GM21360 (cell line): ENCODE measurements at regions not wholly inside any gene's neighbourhood (a gene's known extent, or its start where the extent isn't known, plus 50 kb on each side); places are given as distances from the start of the nearest gene placed in this dataset.
"Not testable (repeated sequence)": the region's sequence is repeated elsewhere in the genome, so short reads cannot be mapped to it uniquely, and the experiment has no call there.

ENCODE experiments used
- ATAC-seq: cut with Tn5 transposase; IDR thresholded peaks from one replicate; pipeline ENCODE4 v1.9.1; 2021; ENCODE audit warnings: mild to moderate bottlenecking, moderate library complexity; ENCODE audit not compliant: unreplicated experiment

- not testable (repeated sequence) for ATAC-seq
These were observed 816.9 kb upstream of the VRK2 start for GRCh38 chr2:57229706-57230105.

GRCh38 chr2:57232341-57232740, 814.3 kb upstream of the VRK2 start:
- ATAC-seq, result not testable (repeated sequence)

GRCh38 chr2:57251495-57251894, 795.1 kb upstream of the VRK2 start:
- not testable (repeated sequence) for ATAC-seq

DNA sequence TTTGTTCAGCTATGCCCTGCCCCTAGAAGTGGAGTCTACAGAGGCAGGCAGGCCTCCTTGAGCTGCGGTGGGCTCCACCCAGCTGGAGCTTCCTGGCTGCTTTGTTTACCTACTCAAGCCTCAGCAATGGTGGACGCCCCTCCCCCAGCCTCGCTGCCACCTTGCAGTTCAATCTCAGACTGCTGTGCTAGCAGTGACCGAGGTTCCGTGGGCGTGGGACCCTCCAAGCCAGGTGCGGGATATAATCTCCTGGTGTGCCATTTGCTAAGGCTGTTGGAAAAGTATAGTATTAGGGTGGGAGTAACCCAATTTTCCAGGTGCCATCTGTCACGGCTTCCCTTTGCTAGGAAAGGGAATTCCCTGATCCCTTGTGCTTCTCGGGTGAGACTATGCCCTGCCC, 770.2 kb upstream of the VRK2 start:
- not testable (repeated sequence) for ATAC-seq

DNA sequence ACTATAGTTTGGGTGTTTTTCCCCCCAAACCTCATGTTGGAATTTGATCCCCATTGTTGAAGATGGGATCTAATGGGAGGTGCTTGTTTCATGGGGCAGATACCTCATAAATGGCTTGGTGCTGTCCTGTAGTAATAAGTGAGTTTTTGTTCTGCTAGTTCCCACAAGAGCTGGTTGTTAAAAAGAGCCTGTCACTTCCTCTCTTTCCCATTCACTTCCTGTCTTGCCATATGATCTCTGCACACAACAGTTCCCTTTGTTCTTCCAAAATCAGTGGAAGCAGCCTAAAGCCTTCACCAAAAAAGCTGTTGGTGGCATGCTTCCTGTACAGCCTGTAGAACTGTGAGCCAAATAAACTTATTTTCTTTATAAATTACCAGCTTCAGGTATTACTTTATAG, 768.2 kb upstream of the VRK2 start:
- no peak for ATAC-seq

- ATAC-seq, result no peak
These were observed 755.4 kb upstream of the VRK2 start for GRCh38 chr2:57291209-57291608.

DNA sequence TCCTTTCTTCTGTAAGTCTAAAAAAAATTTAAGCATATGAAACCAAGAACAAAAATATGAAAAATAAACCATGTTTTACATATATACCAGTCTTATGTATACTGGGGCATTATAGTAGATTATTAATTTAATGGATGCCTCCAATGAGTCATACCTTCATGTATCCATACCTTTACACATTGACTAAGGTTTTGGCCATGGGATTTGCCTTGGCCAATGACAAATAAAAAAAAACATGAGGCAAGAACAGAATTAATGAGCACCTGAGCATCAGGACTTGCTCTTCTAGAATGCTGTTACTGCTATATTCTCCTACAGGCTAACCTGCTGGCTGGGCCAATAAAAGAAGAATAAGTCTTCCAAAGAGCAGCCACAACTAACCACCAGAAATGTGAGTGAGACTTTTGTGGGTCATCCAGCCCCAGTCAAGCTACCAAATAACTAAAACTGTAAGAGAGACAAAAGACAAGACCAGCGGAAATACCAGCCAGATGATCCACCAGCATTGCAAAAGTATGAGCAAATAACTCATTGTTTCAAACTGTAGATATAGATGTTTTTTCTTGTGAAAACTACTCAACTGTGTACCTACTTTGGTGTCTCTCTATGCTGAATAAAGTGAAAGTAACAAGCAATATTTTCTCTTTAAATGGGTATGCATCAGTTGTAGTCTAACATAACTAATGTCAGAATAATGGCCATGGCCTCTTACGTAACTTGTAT, 749.6 kb upstream of the VRK2 start:
- no peak for ATAC-seq

GRCh38 chr2:57313678-57314077, 732.9 kb upstream of the VRK2 start:
- ATAC-seq, result no peak

GRCh38 chr2:57314682-57315081, 731.9 kb upstream of the VRK2 start:
- ATAC-seq, result no peak

DNA sequence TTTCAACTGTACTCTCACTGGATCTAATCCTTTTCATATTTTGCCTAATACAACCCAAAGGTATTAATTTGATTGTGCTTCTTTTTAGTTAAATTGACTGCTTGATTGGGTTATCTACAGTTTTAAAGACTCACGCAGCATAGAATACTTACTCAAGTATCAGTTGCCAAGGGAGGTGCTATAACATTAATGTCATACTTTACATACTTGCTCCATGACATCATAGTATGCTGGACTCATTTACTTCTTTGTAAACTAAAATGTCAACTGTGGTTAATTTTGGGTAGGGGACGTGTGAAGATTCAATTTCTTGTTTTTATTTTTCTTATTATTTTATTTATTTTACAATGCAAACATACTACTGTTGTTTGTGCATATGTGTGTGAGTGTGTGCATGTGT, 716.2 kb upstream of the VRK2 start:
- ATAC-seq, result no peak

DNA sequence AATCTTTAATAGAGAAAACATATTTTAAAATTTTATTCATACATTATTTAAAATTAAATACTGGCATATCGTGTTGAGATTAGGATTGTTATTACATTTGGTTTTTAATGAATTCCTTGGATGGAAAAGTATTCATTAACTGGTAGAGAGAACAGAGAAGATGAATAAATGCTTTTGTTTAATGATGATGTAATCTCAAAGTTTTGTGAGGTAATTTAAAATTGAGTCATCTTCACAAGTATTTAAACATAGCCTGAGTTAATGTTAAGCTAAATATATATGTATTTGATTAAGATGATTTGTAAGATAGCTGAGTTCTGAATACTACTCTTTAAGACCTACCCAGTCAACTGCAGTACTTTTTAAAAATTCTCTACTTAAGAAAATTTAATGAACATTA, 713.4 kb upstream of the VRK2 start:
- no peak for ATAC-seq

DNA sequence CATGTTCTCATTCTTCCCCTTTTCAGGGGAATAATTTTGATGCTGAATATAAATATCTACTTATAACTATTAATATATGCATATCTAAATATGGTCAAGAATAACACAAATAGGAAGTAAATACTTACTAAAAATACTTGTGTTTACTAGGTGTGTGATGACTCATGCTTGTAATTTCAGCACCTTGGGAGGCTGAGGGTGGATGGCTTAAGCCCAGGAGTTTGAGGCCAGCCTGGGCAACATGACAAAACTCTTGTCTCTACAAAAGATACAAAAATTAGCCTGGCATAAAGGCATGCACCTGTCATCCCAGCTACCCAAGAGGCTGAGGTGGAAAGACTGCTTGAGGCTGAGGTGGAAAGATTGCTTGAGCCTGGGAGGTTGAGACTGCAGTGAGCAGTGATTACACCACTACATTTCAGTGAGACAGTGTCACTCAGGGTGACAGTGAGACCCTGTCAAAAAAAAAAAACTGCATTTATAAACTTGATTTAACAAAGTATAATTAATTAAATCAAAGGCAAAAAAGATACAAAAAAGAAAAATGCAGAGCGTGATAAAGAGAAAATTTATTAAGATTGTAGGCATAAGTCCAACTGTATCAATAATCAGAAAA, 703.1 kb upstream of the VRK2 start:
- ATAC-seq, result no peak

GRCh38 chr2:57368190-57368589, 678.4 kb upstream of the VRK2 start:
- ATAC-seq, result no peak

DNA sequence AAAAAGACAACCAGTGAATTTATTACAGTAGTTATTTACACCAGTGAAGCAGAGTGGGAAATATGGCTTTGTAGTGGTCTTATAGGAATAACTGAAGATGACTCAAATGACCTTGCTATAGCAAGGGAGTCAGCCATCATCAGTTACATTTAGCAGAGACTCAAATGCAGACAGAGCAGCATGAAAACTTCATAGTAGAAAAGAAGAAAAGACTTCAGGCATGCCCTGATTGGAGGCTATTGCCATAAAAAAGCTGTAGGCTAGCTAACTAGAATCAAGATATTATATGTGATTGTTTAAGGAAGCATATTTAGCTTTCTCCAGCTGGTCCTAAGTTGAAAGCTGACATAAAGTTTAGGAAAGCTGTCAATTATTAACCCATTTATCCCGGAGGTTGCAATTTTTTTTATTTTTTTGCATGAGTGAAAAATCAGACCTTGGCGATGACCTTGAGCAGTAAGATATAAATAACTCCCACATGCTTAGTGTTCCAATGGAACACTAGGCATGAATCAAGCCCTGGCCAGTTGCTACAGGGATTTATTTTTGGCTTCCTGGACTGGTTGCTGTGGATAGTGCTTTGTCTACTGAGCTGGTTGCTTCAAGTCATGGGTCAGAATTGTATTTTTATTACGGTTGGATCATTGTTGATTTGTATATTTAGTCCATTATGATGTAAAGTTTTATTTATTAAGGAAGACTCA, 675.6 kb upstream of the VRK2 start:
- no peak for ATAC-seq

- no peak for ATAC-seq
These were observed 674.2 kb upstream of the VRK2 start for GRCh38 chr2:57372237-57372984.

DNA sequence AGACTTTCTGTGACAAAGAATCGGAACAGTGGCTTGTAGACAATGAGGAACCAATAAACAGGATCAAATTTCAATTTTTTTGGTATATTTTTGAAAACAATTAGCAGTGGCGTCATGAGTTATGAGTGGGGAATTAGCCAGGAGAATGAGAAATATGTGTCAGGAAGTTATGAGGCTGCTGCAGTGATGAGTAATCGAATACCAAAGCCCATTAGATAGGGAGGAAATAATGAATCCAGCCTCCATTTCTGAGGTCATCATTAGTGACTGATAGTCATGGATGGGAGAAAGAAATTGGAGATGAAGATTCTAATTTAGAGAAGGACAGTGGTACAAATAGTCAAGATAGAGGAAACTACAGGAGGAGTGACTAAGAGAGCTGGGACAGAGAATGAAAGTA, 673.1 kb upstream of the VRK2 start:
- no peak for ATAC-seq

GRCh38 chr2:57376985-57377384, 669.6 kb upstream of the VRK2 start:
- no peak for ATAC-seq

- ATAC-seq, result no peak
These were observed 660.3 kb upstream of the VRK2 start for GRCh38 chr2:57386305-57386704.

- ATAC-seq, result no peak
These were observed 650.1 kb upstream of the VRK2 start for GRCh38 chr2:57396355-57397098.

GRCh38 chr2:57397550-57398360, 648.9 kb upstream of the VRK2 start:
- no peak for ATAC-seq
